ENCODE measurements at regions not wholly inside any gene's neighbourhood (a gene's known extent, or its start where the extent isn't known, plus 50 kb on each side); places are given as distances from the start of the nearest gene placed in this dataset.

GRCh38 chr3:109831403-109831802, 494.1 kb upstream of the DPPA4 start:
- no peak for DNase-seq (ENCODE audit: extremely low read depth, insufficient read length)
- no peak for TF ChIP-seq CTCF (IDR thresholded peaks at IDR 0.05; ENCODE audit: insufficient read depth, low read length, poor library complexity, severe bottlenecking)
- H3K4me3 ChIP-seq (replicated peaks; ENCODE audit: low read depth, low read length): no peak overlapping the region
- no peaks in the 10 kb centered on the region for H3K36me3 ChIP-seq (ENCODE audit: control insufficient read depth, insufficient read depth, low read length)
- H3K27me3 ChIP-seq (replicated peaks; ENCODE audit: control insufficient read depth, insufficient read depth, low read length): no peaks in the 10 kb centered on the region

- Histone ChIP-seq H3K27me3 (replicated peaks; ENCODE audit: control insufficient read depth, insufficient read depth, low read length) (no peaks in the 10 kb centered on the region), H3K36me3 (ENCODE audit: control insufficient read depth, insufficient read depth, low read length) (no peaks in the 10 kb centered on the region), H3K4me3 (replicated peaks; ENCODE audit: low read depth, low read length) (no peak overlapping the region)
- no peak for TF ChIP-seq CTCF (IDR thresholded peaks at IDR 0.05; ENCODE audit: insufficient read depth, low read length, poor library complexity, severe bottlenecking)
- no peak for DNase-seq (ENCODE audit: extremely low read depth, insufficient read length)
Measured at GRCh38 chr3:109835958-109836357, 498.6 kb upstream of the DPPA4 start.

- Histone ChIP-seq H3K27me3 (replicated peaks; ENCODE audit: control insufficient read depth, insufficient read depth, low read length) (no peaks in the 10 kb centered on the region), H3K4me3 (replicated peaks; ENCODE audit: low read depth, low read length) (no peak overlapping the region), H3K36me3 (ENCODE audit: control insufficient read depth, insufficient read depth, low read length) (no peaks in the 10 kb centered on the region)
- TF ChIP-seq CTCF (IDR thresholded peaks at IDR 0.05; ENCODE audit: insufficient read depth, low read length, poor library complexity, severe bottlenecking): no peak
- DNase-seq (ENCODE audit: extremely low read depth, insufficient read length): no peak
Measured at GRCh38 chr3:109851854-109852253, 514.5 kb upstream of the DPPA4 start.

GRCh38 chr3:109852283-109852682, 514.9 kb upstream of the DPPA4 start:
- no peak for TF ChIP-seq CTCF (IDR thresholded peaks at IDR 0.05; ENCODE audit: insufficient read depth, low read length, poor library complexity, severe bottlenecking)
- no peaks in the 10 kb centered on the region for H3K27me3 ChIP-seq (replicated peaks; ENCODE audit: control insufficient read depth, insufficient read depth, low read length)
- H3K4me3 ChIP-seq (replicated peaks; ENCODE audit: low read depth, low read length): no peak overlapping the region
- no peak for DNase-seq (ENCODE audit: extremely low read depth, insufficient read length)
- H3K36me3 ChIP-seq (ENCODE audit: control insufficient read depth, insufficient read depth, low read length): no peaks in the 10 kb centered on the region

- H3K27me3 ChIP-seq (replicated peaks; ENCODE audit: control insufficient read depth, insufficient read depth, low read length): no peaks in the 10 kb centered on the region
- no peaks in the 10 kb centered on the region for H3K36me3 ChIP-seq (ENCODE audit: control insufficient read depth, insufficient read depth, low read length)
- TF ChIP-seq CTCF (IDR thresholded peaks at IDR 0.05; ENCODE audit: insufficient read depth, low read length, poor library complexity, severe bottlenecking): no peak
- no peak for DNase-seq (ENCODE audit: extremely low read depth, insufficient read length)
- H3K4me3 ChIP-seq (replicated peaks; ENCODE audit: low read depth, low read length): no peak overlapping the region
Measured at GRCh38 chr3:109853077-109853731, 515.9 kb upstream of the DPPA4 start.

GRCh38 chr3:109863701-109864100, 526.4 kb upstream of the DPPA4 start:
- no peaks in the 10 kb centered on the region for H3K36me3 ChIP-seq (ENCODE audit: control insufficient read depth, insufficient read depth, low read length)
- no peak for TF ChIP-seq CTCF (IDR thresholded peaks at IDR 0.05; ENCODE audit: insufficient read depth, low read length, poor library complexity, severe bottlenecking)
- no peak overlapping the region for H3K4me3 ChIP-seq (replicated peaks; ENCODE audit: low read depth, low read length)
- no peak for DNase-seq (ENCODE audit: extremely low read depth, insufficient read length)
- H3K27me3 ChIP-seq (replicated peaks; ENCODE audit: control insufficient read depth, insufficient read depth, low read length): no peaks in the 10 kb centered on the region
